Cardiac muscle cell (in vitro differentiated cells and primary cell): ENCODE measurements at regions not wholly inside any gene's neighbourhood (a gene's known extent, or its start where the extent isn't known, plus 50 kb on each side); places are given as distances from the start of the nearest gene placed in this dataset.

Experiments
- DNase-seq, 2 donors: peaks; one replicate each; pipeline versions ENCODE4 v3.0.0 to v3.0.0-alpha.2; 2010 to 2017; ENCODE audit warnings: low read depth in 1 of 2, low spot score in 1 of 2
- H3K27ac ChIP-seq: fragments of 200-600 bp; sonication (generic); 2 replicates; pipeline ENCODE4 v1.5.1; 2016
- H3K27me3 ChIP-seq: fragments of 200-600 bp; sonication (generic); 2 replicates; pipeline ENCODE4 v1.6.0; 2016; ENCODE audit warnings: control low read depth
- H3K36me3 ChIP-seq: fragments of 200-600 bp; sonication (generic); 2 replicates; pipeline ENCODE4 v1.5.1; 2016; ENCODE audit warnings: control low read depth
- H3K4me1 ChIP-seq: fragments of 200-600 bp; sonication (generic); 2 replicates; pipeline ENCODE4 v1.8.1; 2017; ENCODE audit warnings: low read depth, mild to moderate bottlenecking, mixed run types
- H3K4me3 ChIP-seq: fragments of 200-600 bp; sonication (generic); 2 replicates; pipeline ENCODE4 v1.5.1; 2016; ENCODE audit warnings: mild to moderate bottlenecking
- H3K9me3 ChIP-seq: fragments of 200-600 bp; sonication (generic); 2 replicates; pipeline ENCODE4 v1.5.1; 2017; ENCODE audit warnings: low read depth, mild to moderate bottlenecking, control low read depth
- TF ChIP-seq, protein P1 (sequence below): IDR thresholded peaks from 2 replicates; pipeline ENCODE4 v1.5.1; 2012; ENCODE audit warnings: low read depth, mild to moderate bottlenecking, low read length

DNA sequence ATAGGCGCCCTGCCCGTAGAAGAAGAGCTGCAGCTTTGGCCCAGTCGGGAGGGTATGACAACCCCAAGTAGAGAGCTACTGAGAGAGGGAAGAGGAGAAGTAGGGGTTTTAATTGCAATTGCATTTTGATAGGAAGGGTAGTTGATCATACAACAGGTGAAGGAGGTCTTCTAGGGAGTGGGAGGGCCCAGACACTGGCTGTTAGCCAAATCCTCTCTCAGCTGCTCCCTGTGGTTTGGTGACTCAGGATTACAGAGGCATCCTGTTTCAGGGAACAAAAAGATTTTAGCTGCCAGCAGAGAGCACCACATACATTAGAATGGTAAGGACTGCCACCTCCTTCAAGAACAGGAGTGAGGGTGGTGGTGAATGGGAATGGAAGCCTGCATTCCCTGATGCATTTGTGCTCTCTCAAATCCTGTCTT is 408.9 kb upstream of the THBS1 start:
- TF ChIP-seq, protein P1, sequence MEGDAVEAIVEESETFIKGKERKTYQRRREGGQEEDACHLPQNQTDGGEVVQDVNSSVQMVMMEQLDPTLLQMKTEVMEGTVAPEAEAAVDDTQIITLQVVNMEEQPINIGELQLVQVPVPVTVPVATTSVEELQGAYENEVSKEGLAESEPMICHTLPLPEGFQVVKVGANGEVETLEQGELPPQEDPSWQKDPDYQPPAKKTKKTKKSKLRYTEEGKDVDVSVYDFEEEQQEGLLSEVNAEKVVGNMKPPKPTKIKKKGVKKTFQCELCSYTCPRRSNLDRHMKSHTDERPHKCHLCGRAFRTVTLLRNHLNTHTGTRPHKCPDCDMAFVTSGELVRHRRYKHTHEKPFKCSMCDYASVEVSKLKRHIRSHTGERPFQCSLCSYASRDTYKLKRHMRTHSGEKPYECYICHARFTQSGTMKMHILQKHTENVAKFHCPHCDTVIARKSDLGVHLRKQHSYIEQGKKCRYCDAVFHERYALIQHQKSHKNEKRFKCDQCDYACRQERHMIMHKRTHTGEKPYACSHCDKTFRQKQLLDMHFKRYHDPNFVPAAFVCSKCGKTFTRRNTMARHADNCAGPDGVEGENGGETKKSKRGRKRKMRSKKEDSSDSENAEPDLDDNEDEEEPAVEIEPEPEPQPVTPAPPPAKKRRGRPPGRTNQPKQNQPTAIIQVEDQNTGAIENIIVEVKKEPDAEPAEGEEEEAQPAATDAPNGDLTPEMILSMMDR, result peak; percentile 51
- peak overlapping the region; percentile 65 for H3K27ac ChIP-seq

DNA sequence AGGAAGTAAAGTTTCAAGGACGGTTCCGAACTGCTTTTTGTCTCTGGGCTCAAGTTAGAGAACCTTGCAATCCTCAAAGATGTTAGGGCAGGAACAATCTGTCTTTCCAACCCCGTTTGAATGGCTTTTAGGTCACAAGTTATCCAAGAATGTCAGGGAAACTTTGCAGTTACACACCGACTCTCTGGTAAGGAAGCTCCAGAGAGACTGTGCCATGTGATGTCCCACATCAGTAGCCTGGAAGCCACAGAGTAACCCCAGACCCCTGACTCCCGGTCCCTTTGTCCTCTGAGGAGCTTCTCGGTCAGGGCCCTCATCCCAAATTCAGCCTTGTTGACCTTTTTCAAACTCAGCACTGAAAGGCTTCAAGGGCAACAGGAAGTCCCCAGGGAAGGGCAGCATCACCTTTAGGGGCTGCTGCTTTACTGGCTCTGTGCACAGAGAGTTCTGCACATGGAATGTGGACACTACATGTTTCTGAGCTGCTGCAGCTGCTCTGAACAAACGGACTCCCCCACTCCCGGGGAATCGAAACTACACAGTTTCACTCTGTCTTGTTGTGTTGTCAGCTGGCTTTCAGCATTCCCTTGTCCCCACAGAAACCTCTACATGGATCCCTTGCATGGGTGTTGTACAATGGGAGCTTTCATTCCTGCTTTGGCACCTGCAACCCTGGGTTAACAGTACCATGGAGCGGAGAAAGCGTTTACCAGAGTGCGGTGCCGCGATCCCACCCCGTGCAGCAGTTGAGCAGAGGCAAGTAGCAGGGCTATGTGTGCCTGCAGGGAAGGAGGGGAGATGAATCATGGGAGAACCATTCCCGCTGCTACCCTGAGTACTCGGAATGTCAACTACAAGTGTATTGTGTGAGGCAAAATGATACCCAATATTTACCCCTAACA is 408.2 kb upstream of the THBS1 start:
- peaks cover 17% of the 10 kb centered on the region for H3K4me1 ChIP-seq
- no peaks in the 10 kb centered on the region for H3K9me3 ChIP-seq
- TF ChIP-seq, protein P1, result no peak
- no peaks in the 10 kb centered on the region for H3K27me3 ChIP-seq
- H3K4me3 ChIP-seq, result no peak overlapping the region
- H3K36me3 ChIP-seq, result no peaks in the 10 kb centered on the region
- peak; percentile 19 to 74 for DNase-seq
- peak overlapping the region; percentile 65 for H3K27ac ChIP-seq

More for the DNA sequence above, 408.9 kb upstream of the THBS1 start:
- Histone ChIP-seq H3K36me3 (no peaks in the 10 kb centered on the region), H3K4me3 (no peak overlapping the region), H3K4me1 (peaks cover 17% of the 10 kb centered on the region), H3K27me3 (no peaks in the 10 kb centered on the region), H3K9me3 (no peaks in the 10 kb centered on the region)
- peak; percentile 87 to 97 for DNase-seq

DNA sequence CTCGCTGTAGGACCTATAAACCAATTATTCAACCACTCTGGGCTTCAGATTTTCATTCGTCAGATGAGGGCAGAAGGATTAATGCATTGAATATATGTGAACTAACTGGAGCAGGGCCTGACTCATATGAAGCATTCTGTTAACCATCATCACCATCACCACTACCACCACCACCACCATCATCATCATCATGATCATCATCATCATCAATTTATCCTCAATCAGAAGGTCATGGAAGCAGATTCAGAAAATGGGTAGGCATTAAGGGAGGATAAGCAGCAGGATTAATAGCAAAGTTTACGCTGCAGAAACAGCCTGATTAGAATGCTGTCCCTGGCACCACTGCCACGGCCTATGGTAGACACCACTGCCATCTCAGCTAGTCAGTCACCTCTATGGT is 407.5 kb upstream of the THBS1 start:
- DNase-seq, result no peak
- H3K36me3 ChIP-seq, result no peaks in the 10 kb centered on the region
- TF ChIP-seq, protein P1, result no peak
- no peaks in the 10 kb centered on the region for H3K9me3 ChIP-seq
- no peak overlapping the region for H3K4me3 ChIP-seq
- H3K4me1 ChIP-seq, result peaks cover 17% of the 10 kb centered on the region
- H3K27ac ChIP-seq, result no peak overlapping the region
- H3K27me3 ChIP-seq, result no peaks in the 10 kb centered on the region

DNA sequence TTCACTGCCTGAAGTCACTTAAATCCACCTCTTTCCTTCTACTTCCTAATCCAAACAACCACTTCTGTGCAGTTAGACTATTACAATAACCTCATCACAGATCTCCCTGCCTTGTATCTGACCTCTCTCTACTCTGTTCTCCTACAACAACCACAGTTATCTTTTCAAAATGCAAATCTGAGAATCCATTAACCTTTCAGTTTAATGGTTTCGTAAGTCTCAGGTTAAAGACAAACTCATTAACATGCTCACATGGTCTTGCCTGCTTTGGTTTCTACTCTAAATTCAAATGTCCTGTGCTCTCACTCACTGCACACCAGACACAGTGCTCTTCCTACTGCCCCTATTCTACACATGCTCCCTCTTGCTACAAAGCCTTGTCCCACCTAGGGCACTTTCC is 406.5 kb upstream of the THBS1 start:
- Histone ChIP-seq H3K9me3 (no peaks in the 10 kb centered on the region), H3K27me3 (no peaks in the 10 kb centered on the region), H3K4me3 (no peak overlapping the region), H3K27ac (no peak overlapping the region), H3K4me1 (peaks cover 17% of the 10 kb centered on the region), H3K36me3 (no peaks in the 10 kb centered on the region)
- no peak for DNase-seq
- TF ChIP-seq, protein P1, result no peak

DNA sequence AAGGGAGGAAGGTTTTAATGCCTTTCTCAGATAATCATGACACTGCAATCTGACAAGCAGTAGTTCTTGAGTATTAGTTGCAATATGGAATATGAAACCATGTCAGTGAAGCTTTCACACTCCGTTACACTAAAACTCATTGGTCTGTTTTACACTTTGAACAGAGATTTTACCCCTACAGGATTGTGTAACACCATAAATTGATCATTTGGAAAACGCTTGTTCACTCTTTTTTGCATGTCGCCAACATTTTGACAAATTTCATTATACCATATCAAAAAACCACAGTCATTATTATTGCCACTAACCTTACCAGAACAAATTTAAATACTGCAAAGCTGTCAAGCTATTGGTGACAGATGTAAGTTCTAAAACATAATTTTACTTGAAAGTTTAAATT is 404.8 kb upstream of the THBS1 start:
- TF ChIP-seq, protein P1, result no peak
- Histone ChIP-seq H3K4me3 (no peak overlapping the region), H3K27ac (no peak overlapping the region), H3K36me3 (no peaks in the 10 kb centered on the region), H3K27me3 (no peaks in the 10 kb centered on the region), H3K9me3 (no peaks in the 10 kb centered on the region), H3K4me1 (peaks cover 17% of the 10 kb centered on the region)
- no peak for DNase-seq
